NCI-H82 (cell line): ENCODE measurements at regions not wholly inside any gene's neighbourhood (a gene's known extent, or its start where the extent isn't known, plus 50 kb on each side); places are given as distances from the start of the nearest gene placed in this dataset.

Experiments
- DNase-seq: peaks from one replicate; lab custom pipeline; 2025; lab: John Stamatoyannopoulos, UW

- no peak for DNase-seq
These were observed 79.1 kb downstream of the INHBB start for GRCh38 chr2:120425014-120425413.

DNA sequence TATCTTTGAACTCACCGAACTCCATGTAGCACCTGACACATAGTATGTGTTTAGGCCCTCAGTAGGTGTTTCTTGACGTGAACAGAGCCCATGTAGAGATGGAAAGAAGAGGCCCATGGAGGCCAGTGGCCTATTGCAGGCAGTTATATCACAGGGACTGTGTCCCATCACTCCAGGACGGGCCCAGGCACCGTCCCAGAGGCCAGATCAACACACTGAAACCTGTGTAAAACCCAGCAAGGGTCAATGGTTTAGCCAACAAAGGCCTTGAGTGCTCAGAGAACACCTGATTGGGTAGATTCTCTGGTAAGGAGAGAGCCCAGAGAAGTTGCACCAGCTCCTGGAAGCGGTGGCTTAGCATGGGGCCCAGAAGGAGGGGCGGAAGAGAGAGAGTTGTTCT is 82.8 kb downstream of the INHBB start:
- DNase-seq, result no peak

DNA sequence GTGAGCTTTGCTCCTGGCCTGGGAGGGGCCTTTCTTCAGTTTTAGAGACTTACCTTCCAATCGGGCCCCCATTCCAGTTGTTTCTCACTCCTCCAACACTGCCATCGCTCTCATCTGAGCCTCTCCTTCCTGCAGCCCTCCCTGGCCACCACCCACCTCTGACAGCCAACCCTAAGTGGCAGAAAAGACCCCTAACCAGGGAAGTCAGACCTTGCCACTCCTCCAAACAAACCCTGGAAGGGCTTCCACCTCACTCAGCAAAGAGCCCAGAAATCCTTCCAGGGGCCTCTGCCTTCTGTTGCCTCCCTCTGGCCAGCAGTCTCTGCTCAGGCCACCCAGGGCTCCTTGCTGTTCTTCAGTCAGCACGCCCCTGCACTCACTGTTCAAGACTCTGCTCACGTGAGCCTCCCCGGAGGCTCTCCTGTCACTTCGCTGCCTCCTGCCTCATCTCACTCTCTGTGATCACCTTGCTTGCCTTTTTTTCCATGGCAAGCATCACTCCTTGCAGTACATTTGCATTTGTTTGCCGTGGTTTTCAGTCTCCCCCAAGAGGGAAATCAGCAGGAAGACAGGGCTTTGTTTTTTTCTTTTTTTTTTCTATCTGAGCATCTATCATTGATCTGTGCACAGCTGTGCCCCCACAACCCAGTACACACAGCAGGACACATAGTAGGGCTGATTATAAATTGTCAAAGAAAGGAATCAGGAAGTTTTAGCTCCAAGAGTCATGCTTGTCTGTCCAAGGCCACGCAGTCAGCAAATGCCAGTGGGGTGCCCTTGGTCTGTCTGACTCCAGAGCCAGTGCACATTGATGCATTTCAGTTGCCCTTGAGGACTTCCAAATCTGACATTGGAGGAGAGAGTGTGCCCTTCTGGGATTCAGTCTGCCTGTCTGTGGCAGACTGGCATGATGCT is 83.9 kb downstream of the INHBB start:
- DNase-seq, result no peak

DNA sequence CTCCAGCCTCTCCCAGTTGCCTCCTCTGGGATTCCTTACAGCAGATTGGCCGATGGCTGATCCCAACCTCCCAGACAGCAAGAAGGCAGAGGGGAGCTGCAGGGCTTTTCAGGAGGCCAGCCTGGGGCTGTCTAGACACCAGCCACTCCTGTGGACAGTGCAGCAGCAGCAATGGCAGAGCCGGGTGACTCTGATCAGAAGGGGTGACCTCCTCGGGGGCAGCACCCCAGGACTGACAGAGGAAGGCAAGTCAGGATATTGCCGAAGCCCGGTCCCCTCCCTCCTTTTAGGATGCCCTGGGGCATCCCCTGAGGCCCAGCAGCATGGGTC is 84.5 kb downstream of the INHBB start:
- DNase-seq, result no peak

DNA sequence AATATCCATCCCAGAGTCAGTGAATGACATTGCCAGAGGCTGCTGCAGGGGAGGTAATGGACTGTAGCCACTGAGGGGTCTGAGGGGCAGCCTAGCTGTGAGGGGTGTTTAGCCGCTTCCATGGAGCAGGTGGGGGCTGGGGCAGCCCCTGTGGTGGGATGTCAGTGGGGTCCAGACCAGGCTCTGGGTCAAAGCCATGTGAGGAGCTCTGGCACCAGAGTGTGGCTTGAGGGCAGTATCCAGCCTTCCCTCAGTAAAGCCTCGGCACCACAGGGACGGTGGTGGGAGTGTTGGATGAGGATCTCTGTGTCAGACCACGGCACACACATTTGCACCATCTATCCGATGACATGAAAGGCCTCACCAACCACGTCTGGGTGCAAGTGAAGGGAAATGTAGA is 85.0 kb downstream of the INHBB start:
- no peak for DNase-seq

- DNase-seq, result no peak
These were observed 85.7 kb downstream of the INHBB start for GRCh38 chr2:120431386-120432292.

DNA sequence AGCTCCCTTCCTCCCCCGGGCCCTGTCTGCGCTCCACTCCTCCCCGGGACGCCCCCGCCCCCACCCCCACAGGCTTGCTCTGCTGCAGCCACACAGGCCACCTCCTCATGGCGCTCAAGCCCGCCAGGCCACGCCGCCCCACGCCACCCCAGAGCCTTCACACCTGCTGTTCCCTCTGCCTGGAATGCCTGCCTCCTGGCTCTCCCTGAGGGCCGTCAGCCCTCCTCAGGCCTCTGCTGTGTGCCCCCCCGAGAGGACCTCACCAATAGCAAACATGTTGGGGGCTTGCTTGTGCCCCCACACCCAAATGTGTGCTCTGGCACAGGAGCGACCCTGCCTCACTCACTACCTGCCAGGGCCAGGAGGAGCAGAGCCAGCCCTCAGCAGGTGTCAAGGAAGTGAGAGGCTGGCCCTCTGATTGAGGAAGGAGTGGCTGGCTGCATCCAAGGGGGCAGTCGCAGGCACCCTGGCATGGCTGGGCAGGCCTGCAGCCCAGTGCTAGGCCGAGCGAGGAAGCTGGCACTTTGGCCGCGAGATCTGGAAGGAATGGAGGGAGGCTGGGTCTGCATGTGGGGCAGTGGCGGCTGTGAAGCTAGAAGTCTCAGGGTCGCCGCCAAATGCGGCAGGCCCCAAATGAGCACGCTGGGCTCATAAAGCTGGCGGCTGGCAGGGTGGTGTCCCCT is 86.5 kb downstream of the INHBB start:
- no peak for DNase-seq

GRCh38 chr2:120432976-120433815 is 87.3 kb downstream of the INHBB start:
- DNase-seq, result no peak

GRCh38 chr2:120433816-120434290 is 87.9 kb downstream of the INHBB start:
- DNase-seq, result no peak

- DNase-seq, result no peak
These were observed 88.8 kb downstream of the INHBB start for GRCh38 chr2:120434492-120435308.

DNA sequence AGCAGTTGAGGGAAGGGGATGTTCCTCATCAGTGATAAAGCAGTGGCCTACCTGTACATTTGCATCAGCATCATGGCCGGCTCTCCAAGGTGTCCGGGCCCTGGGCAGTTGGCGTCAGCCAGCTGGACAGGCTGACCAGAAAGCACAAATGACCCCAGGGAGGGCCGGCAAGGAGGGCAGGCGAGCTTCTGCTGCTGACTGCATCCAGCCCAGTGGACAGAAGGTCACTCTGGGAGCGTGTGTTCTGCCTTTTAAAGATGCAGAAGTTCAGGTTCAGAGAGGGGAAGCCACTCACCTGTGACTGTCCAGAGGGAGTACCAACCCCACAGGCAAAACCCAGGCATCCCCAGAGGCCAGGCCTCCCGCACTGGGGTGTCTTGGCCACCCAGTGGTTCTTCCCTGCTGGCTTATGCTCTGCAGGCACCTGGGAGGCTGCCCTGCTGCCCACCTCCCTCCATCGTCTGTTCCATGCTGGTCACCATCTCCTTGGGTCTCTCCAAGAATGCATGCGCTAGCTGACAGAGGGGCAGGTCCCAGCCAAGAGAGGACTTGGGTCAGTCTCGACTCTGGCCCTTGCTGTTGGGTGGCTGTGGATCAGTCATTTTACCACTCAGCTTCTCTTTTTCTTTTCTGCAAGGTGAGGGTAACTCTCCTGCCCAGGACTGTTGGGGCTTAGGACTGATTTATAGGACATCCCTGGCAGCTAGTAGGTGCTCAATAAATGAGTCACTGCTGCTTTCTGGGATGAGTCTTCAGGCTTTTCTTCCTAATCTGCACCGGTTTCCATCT is 89.9 kb downstream of the INHBB start:
- no peak for DNase-seq

- no peak for DNase-seq
These were observed 90.5 kb downstream of the INHBB start for GRCh38 chr2:120436460-120436739.

GRCh38 chr2:120436885-120437603 is 91.1 kb downstream of the INHBB start:
- peak; percentile 76 for DNase-seq

GRCh38 chr2:120437604-120438000 is 91.7 kb downstream of the INHBB start:
- DNase-seq, result no peak

- DNase-seq, result no peak
These were observed 92.5 kb downstream of the INHBB start for GRCh38 chr2:120438301-120439066.

DNA sequence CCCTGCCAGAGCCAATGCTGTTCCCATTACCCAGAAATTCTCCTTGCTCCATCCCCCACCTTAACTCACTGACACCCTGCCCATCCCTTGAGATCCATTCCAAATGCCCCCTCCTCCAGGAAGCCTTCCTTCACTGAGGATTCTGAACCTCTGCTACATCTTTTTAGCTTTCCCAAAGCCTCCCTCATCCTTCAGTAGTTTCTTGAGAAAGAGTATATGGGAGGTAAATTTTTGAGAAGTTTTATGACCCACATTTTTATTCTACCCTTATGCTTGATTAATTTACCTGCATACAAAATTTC is 93.1 kb downstream of the INHBB start:
- DNase-seq, result no peak

- no peak for DNase-seq
These were observed 93.9 kb downstream of the INHBB start for GRCh38 chr2:120439637-120440384.
